IMR-90 (cell line): ENCODE measurements at regions not wholly inside any gene's neighbourhood (a gene's known extent, or its start where the extent isn't known, plus 50 kb on each side); places are given as distances from the start of the nearest gene placed in this dataset.

Experiments
- CEBPB ChIP-seq: IDR thresholded peaks from 2 replicates; pipeline ENCODE4 v1.6.1; 2012; ENCODE audit warnings: low read depth, low read length, improper control_type of control experiment
- CTCF ChIP-seq: conservative IDR thresholded peaks from 2 replicates; pipeline ENCODE4 v1.5.1; 2012; ENCODE audit warnings: mild to moderate bottlenecking, low read depth, low read length, improper control_type of control experiment
- ELK1 ChIP-seq: fragments of 150-350 bp; IDR thresholded peaks from 2 replicates; pipeline ENCODE4 v1.6.1; 2016; ENCODE audit warnings: low read depth, mild to moderate bottlenecking, low read length, moderate library complexity, borderline replicate concordance
- FOS ChIP-seq: fragments of 150-350 bp; IDR thresholded peaks from 2 replicates; pipeline ENCODE4 v1.6.1; 2016; ENCODE audit warnings: low read depth, low read length
- MAZ ChIP-seq: IDR thresholded peaks from 2 replicates; pipeline ENCODE4 v1.6.1; 2012; ENCODE audit warnings: low read depth, mild to moderate bottlenecking, low read length, improper control_type of control experiment, moderate library complexity, borderline replicate concordance
- MXI1 ChIP-seq: IDR thresholded peaks from 2 replicates; pipeline ENCODE4 v1.6.1; 2012; ENCODE audit warnings: low read depth, mild to moderate bottlenecking, low read length, moderate library complexity, borderline replicate concordance
- POLR2A ChIP-seq: IDR thresholded peaks from 2 replicates; pipeline ENCODE4 v1.6.1; 2012; ENCODE audit warnings: mild to moderate bottlenecking, low read depth, low read length
- RAD21 ChIP-seq: IDR thresholded peaks from 2 replicates; pipeline ENCODE4 v1.6.1; 2012; ENCODE audit warnings: low read length, improper control_type of control experiment
- RCOR1 ChIP-seq: IDR thresholded peaks from 2 replicates; pipeline ENCODE4 v1.6.1; 2012; ENCODE audit warnings: mild to moderate bottlenecking, low read length, improper control_type of control experiment; ENCODE audit not compliant: insufficient replicate concordance
- RFX5 ChIP-seq: IDR thresholded peaks from 2 replicates; pipeline ENCODE4 v1.8.0; 2012; ENCODE audit warnings: low read depth, mild to moderate bottlenecking, low read length, moderate library complexity

DNA sequence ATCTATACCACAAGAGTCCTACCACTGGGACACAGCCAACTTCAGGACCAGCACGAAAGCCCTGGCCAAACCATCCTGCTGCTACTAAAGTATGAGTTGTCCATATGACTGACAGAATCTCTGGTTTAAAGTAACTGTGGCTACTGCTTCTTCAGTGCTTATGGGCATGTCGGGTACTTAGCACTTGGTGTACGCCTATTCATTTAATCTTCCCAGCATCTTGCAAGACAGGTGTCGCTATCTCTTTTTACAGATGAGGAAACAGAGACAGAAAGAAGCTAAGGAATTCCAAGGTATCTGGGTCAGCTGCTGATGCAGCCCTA is 203.4 kb upstream of the ID2 start:
- TF ChIP-seq CTCF (no peak), POLR2A (no peak), RAD21 (no peak), RCOR1 (no peak), MAZ (no peak), ELK1 (no peak), MXI1 (no peak), FOS (no peak), CEBPB (no peak), RFX5 (no peak)
